ENCODE measurements at regions not wholly inside any gene's neighbourhood (a gene's known extent, or its start where the extent isn't known, plus 50 kb on each side); places are given as distances from the start of the nearest gene placed in this dataset.
A peak's percentile ranks its signal among the peaks of the same experiment; 100 is the strongest.

DNA sequence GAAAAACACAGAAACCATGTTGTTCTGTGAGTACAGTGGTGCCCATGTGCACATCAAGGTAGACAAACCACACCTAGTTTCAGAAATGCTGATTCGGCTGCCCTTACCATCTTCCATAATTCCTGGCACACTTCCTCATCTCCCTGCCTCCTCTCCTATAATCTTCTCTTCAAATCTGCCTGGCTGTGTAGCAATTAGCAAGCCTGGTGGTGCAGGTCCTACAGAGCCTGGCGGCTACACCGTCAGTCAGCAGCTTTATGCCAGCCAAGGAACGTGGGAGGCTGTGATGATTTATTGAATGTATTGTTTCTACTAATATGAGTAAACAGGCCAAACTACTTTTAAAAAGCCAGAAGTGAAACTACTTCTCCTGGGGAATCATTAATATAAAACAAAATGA, 106.8 kb downstream of the SEMA6D start:
- no peak for DNase-seq

DNA sequence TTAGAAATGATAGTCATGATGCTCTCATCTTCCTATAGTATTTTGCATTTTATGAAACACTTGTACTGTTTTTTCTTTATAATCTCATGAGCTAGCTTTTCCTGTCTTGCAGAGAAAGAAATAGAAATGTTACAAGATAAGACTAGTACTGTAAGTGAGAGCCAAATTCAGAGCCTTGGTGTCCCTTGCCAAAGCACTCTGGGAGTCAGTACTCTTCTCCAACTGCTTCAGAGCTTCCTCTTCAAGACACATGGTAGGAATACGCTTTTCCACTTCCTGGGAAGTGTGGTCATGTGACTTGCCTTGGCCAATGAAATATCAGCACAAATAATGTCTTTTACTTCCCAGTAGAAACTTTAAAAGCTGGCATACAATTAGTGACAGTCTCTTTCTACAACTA, 112.4 kb downstream of the SEMA6D start:
- no peak for DNase-seq

DNA sequence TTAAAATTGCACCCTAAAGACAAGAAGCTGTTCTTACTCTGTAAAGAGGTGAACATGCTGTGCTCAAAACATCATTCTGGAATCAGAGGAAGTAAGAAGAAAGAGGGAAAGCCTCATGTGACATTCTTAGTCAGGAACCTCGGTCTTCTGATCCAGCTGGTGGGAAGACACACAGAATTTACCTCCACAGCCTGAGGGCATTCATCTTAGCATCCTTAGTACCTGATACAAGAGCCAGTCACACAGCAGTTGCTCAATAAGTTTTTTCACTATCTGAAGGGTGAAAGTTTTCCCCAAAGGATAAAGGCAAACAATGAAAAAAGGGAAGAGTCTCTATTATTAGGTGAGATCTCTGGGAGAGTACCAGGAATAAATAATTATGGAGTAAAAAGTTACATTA, 116.8 kb downstream of the SEMA6D start:
- no peak for DNase-seq

DNA sequence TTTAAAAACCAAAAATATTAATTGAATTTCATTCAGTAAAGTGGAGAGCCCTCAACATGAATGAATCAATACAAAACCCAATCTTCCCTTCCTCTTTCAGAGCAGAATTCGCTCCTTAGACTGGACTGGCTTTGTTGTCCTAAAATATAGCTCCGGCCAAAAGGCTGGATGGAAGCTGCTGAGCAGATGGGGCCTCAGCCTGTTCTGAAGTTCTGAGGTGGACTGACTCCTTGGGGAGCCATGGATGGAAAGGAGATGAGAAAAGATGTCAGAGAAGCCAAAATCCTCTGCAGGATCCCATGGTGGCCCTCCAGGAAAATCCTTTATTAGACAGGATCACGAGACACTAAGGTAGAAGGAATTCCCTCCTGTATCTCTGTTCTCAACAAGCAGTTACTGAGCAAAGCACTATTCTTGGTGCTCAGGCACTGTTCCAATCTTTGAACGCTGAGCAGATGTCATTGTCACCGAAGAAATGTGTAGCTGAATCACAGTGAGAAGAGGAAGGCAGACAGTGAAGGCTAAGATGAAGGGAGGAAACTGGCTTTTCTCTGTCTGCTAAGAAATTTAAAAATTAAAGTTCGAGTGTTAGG, 122.0 kb downstream of the SEMA6D start:
- no peak for DNase-seq

DNA sequence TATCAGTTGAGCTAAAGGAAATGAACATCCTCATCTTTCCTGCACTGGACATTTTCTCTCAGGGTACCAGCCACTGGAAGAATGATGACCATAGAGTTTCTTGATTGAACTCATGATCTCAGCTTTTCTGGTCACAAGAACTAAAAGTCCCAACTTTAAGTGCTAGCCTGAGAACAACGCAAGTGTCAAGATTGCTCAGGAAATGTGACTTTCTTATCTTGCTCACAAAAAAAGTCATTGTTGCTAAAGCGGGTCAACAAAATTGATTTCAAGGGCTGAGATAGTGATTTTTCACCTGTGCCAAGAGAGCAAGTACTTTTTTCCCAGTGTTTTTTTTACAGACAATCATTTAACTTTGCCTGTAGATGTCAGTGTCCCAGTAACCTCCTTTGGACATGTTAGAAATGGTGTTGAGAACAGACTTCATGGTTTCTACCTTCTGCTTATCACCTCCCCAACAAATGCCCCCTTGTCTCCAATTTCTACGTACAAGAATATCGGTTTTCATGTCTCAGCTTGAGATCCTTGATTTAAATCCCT, 125.9 kb downstream of the SEMA6D start:
- DNase-seq, result no peak

DNA sequence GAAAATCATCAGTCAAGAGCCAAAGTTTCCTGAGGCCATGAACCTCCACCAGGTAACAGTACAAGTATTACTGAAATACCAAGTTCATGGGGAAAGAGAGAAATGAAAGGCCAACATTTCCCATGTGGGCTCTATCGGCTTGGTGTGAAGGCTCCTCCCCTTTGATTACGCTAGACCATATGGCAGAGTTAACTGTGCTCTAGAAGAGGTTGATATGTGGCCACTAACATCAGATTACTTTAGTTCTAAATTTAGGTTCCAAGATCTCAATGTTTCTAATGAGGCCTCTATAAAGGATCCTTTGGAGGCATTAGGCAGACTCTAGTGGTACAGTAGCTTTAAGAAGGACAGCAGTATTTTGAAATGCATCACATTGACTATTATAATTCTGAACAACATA, 127.1 kb downstream of the SEMA6D start:
- DNase-seq, result no peak

DNA sequence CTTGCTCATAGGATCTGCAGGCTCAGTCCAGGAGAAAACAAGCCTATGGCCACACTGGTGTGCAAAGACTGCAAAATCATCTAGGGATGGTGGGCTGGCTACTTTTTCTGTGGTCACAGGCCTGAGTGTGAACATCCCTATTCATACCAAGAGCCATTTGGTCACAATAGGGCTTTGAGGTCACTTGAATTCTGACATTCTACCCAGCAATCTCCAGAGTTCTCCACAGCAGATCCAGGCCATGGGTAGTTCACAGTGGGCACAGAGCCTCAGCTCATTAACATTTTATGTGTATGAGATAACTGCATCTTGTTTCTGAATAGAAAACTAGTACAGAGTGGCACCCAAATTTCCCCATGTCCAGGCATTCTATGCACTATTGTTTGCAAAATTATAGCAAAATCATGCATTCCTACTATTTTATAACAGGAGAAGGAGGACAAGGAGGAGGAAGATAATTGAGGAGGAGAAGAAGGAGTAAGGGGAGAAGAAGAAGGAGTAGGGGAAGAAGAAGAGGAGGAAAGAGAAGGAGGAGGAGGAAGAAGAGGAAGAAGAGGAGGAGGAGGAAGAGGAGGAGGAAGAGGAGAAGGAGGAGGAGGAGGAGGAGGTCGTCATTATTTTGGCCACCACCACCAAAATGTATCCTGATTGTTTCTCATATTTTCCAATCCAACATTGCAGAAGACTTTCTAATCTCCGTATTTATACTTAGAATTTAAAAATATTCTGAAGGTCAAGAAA, 129.0 kb downstream of the SEMA6D start:
- no peak for DNase-seq

DNA sequence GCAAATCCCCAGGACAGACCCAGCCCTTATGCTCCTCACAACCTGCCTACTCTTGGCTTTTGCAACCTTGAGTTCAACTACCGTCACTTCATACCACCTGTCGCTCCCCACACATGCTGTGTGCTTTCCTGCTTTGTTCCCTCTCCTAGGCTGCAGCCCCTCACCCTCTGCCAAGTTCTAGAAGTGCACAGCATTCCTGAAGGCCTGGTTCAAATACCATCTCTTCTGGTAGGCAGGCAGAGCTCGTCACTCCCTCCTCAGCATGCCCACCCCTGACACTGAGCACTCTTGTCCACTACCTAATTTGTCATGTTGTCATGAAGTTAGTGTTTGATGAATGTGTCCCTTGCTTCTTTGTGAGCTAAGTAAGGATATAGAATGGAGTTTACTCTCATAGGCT, 129.6 kb downstream of the SEMA6D start:
- no peak for DNase-seq

DNA sequence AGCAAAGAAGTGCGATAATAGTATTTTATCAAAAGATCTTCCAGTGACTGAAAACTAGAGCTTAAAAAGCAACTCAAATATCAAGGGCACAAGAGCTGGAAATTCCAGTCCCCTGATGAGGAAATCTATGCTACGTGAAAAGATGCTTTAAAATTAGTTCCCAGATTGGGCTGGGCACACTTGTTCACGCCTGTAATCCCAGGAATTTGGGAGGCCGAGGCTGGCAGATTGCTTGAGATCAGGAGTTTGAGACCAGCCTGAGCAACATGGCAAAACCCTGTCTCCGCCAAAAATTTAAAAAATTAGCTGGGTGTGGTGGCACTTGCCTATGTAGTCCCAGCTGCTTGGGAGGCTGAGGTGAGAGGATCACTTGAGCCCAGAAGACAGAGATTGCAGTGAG, 138.8 kb downstream of the SEMA6D start:
- DNase-seq, result no peak

DNA sequence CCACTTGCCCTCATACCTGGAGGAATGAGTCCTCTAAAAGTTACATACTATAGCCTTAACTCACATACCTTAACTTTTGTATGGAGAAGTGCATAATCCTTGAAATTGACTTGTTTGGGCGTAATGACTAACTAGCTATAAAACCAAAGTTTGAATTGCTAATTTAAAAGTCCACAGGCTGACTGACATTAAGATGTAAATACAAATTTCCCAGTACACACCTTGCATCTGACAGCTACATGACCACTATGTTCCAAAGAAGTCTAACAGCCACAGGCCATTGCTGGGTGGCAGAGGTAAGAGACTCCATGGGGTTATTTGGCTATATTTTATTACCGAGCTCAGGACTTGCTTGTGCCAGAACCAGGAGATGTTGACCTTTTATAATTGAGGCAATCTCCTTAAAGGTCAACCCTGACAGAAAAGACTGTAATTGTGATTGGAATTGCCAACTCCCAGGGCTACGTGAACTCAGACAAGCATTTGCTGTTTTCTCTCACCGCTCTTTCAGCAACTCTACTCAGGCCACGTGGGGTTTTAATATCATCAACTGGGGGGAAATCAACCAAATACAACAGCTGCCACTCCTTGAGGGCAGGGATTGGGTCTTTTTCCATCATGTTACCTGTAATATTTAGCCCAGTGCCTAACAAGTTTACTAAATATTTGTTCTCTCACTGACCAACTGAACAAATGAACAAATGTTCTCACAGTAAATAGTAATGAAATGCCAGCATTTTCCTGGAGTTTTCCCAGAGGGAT, 139.9 kb downstream of the SEMA6D start:
- no peak for DNase-seq

DNA sequence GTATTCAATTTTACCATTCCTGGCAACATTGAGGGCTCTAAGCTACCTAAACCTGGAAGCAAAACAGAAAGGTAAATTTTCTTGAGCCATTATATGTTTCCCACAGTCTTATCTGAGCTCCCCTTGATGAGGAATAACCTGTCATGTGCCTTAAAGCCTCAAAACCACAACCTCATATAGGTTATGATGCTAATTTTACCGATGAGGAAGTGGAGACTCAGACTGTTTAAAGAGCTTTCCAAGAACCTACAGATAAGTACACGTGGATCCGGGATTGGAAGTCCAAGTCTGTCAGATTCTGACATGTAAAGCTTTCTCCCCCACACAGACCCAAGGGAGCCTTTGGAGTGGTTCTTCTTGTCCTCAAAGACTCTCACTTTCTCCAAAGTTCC, 140.5 kb downstream of the SEMA6D start:
- DNase-seq, result no peak

DNA sequence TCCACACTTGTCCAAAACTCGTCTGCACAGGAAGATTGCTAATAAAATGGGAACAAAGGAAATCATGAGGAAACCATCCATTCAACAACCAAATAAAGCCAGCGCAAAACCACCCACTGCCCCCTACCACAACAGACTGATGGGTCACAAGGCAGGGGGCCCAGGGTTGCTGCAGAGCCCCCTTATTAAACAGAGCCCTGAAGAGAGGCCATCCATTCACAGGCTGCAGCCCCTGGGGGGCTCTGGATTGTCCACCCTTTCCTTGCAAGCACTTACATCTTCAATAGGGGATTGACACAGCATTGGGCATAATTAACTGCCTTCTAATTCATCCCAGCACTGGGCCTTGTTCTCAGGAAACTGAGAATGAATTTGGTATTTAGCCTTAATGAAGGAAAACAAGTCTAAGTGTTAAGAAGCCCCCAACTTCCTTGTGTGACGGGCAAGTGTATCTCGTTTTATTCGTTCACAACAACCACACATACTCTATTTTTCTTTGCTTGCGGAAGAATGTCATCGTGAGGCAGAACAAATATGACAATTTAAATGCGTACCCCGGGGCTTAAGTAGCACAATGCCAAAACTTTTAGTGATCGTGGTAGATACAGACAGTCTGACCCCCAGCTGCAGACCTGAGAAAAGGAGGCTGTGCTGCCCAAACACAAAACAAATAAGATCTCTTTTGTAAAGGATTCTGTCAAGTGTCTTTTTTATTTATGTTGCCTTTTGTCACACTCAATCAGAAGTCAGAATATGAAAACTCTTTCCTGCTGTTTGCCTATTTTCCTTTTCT, 144.0 kb downstream of the SEMA6D start:
- no peak for DNase-seq

DNA sequence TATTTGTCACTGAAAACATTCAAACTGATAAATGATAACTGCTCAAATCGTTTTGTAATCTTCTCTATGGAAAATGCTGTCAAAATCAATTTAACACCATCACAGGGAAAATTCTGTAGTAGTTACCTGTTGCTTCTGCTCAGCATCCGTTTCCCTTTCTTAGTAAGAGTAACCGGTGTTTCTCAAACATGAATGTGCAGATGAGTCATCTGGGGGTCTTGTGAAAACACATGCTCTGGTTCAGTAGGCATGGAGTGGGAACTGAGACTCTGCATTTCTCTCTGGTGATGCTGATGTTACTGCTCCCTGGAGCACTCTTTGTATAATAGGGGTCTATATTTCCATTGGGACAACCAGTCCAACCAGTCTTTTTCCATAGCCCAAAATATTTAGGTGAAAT, 145.1 kb downstream of the SEMA6D start:
- no peak for DNase-seq

DNA sequence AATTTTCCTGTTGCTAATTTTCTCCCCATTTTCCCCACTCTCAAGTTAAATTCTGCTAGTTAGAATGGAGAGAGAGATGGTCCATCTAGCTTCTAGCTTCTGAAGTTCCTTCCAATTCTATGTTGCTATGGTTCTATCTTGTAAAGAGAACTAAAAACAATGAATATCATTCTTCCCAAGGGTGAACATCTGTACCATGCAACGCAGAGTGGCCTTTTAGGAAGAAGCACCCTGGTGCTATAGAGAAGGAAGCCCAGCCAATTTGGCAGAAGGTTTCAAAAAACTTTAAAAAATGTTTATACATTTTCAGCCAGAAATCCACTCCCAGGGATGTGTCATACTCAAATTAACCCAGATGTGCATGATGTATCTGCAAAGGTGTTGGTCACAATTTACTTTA, 149.1 kb downstream of the SEMA6D start:
- DNase-seq, result no peak

DNA sequence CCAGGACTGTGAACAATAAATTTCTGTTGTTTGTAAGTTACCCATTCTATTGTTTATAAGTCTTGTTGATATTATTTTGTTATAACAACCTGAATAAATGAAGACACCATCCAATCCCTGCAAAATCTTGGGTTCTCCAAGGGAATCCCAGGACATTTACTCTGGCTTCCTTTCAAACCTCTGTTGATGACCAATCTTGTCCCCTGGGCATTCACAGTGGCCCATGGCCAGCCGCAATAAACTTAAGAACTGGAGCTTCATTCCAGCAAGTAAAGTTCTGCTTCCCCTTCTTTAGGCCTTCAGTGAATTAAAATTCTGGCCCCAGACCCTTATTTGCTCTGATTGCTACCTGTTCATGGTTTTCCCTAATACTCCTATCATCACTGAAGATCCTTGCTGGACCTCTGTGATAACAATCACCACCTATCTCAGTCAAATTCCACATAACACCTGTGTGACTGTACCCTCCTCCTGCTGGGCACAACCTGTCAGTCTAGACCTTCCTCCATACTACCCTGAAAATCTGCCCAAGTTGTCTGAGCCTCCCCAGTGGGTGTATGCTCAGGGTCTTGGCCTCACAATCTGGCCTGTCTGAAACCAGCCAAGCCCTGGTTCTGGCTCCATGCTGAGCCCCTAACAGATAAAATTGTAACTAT, 153.1 kb downstream of the SEMA6D start:
- DNase-seq, result no peak

DNA sequence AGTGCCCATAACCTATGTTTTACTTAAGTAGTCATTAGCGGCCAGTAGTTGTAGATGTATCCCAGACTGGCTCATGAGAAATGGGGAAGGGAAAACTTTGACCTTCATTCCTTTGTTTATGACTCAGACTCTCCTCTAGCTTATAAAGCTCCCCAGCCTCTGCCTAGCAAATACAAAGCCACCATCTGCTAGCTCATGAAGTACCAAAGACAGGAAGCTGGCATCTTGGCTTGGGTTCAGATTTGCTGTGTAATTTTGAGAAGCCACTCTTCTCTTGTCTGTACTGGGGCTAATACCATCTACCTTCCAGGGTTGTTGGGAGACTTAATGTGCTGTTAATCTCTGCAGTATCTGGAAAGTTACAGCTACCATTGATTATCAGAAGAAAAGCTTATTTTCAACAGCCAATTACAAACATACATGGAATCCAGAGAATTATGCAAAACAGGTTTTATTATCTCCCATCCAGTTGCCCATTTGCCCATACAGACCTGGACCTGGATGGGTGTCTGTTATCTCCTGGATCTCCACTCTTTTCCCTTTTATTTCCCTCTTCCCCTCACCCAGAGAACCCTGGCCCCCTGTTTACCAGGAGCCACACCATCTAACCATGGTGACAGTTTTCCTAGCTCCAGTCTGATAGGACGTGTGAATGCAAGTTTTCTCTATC, 153.8 kb downstream of the SEMA6D start:
- peak; percentile 55 for DNase-seq

DNA sequence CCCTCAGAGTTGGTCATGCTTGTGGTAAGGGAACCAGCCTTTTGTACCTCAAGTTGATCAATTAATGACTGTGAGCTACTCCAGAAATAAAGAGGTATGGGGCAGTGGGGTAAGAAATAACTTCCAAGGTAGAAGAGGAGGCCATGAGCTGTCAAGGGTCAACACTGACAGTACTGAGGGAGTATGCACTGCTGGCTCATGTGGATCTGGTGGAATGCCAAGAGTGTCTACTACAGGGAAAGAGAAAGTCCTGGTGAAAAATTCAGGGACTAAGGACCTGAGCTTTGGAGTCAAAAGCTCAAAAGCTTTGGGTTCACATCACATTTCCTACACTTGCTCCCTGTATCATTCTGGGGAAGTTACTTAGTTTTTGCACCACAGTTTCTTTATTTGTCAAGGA, 154.9 kb downstream of the SEMA6D start:
- no peak for DNase-seq

DNA sequence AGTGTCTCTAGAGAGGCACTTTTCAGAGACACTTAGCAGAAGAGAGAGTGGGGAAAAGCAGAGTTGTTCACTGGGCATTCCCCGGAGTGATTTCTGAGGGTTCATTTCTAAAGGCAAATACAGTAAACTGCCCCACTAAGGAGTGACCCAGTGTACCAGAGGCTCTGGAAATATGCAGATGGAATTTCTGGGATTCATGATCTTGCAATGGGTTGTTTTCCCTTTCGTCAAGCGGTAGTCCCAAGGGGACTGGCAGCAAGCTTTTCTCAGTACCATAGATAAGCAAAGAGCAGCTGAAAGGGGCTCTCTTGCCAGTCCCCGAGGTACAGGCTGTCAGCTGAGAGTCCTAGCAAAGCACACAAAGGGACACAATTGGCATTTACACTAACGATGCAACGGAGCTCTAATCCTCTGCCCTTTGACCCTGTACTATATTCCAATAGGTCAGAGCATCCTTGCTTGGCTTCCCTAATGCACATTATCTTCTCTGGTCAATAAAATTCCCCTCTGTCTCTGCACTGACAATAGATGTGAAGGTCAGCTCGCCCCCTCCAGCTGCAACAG, 155.6 kb downstream of the SEMA6D start:
- peak; percentile 28 for DNase-seq

DNA sequence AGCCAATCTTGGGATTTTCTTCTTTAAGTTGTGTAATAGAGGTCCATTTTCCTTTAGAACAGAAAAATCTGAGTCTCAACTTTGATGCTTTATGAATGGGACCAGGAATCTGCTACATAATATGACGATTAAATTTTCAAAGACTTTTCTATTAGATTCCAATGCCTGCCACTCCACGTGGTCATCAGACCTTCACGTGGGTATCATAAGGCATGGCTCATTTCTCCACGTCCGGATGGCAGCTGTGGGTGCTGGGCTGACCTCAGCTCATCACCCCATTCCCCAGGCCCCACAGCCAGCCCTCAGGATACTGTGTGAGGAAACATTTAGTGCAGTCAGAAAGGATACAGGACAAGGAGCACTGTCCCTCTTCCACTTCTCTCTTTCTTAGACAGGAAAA, 159.7 kb downstream of the SEMA6D start:
- no peak for DNase-seq

DNA sequence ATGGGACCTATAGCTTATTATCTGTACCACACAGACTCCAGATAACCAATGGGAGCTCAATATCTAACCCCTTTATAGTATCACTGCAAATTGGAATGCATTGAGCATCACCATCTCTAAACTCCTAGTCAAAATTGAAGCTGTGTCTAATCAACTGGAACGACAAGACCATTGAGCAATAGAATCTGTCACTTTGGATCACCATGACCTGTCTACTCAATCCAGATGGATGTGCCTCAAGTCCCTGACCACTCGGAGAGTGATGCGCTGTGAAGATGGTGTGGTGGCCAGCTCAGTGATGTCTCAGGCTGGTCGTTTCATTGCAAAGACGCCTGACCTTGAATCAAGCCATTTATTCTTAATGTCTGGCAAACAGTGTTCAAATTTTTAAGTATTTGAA, 160.5 kb downstream of the SEMA6D start:
- DNase-seq, result no peak

DNA sequence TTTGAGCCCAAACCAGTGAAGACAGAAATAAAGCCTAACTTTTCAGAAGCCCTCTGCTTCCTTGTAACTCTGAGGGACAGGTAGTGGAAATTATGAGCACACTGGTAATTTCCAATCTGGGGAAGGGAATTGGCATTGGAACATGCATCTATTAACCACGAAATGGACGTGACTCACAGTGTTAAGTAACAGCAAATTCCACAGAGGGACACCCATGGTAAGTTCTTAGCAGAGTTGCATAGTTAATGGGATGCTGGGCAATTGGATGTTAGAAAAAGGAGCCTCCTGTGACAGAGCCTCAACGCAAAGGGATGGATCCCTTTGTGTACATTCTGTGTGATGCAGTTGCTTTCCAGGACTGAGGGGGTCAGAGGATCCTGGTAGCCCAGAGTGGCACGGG, 168.6 kb downstream of the SEMA6D start:
- DNase-seq, result no peak

Measured in NCI-H345 (cell line).